ENCODE measurements at regions not wholly inside any gene's neighbourhood (a gene's known extent, or its start where the extent isn't known, plus 50 kb on each side); places are given as distances from the start of the nearest gene placed in this dataset.

DNA sequence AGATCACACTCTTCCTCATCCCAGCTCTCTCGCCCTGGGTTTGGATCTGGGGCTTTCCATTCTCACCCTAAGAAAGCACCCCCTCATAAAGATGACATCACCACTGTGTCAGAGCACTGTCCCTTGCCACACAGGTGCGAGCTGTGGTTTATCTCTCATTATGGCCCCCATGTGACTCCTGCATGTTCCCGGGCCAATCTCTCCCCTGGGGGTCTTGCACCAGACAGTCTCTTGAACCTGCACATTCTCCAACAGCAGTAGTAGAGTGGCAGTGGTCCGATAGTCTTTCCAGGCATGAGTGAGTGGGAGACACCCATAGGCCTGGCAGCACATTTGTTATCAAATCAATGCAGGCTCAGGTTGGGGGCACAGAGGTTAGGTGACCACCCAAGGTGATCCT, 130.5 kb downstream of the HRH4 start:
- Histone ChIP-seq H3K9me1 (ENCODE audit: insufficient read depth, low read length) (peaks cover 5% of the 10 kb centered on the region), H3K27me3 (ENCODE audit: control insufficient read depth, insufficient read depth, low read length) (peaks cover 6% of the 10 kb centered on the region), H2BK5ac (ENCODE audit: low read depth, low read length, poor library complexity, severe bottlenecking) (no peak overlapping the region), H3K9ac (ENCODE audit: low read depth, low read length) (no peak overlapping the region), H2BK15ac (ENCODE audit: low read depth, low read length) (no peak overlapping the region), H3K9me3 (ENCODE audit: control insufficient read depth, insufficient read depth, low read length) (0 out of 2 replicates have a peak, but pooled peaks cover 2% of the 10 kb centered on the region), H3K4me1 (ENCODE audit: control insufficient read depth, insufficient read depth, low read length) (peaks cover 2% of the 10 kb centered on the region; the same call in 1 of the 2 replicates), H3K4me3 (ENCODE audit: insufficient read depth, low read depth, low read length) (no peak overlapping the region), H3K27ac (ENCODE audit: insufficient read depth, low read length) (no peak overlapping the region), H4K8ac (ENCODE audit: low read depth in 2 of 2, low read length in 2 of 2) (no peak overlapping the region), H3K36me3 (ENCODE audit: control insufficient read depth, insufficient read depth, low read length) (no peaks in the 10 kb centered on the region), H3K4ac (ENCODE audit: low read depth, low read length) (no peak overlapping the region), H3K18ac (ENCODE audit: low read depth, low read length) (no peak overlapping the region), H4K20me1 (ENCODE audit: insufficient read depth, low read length) (no peaks in the 10 kb centered on the region), H3K23ac (ENCODE audit: low read depth, low read length) (no peak overlapping the region), H2AK5ac (ENCODE audit: low read depth, low read length) (no peak overlapping the region), H2AK9ac (replicated peaks; ENCODE audit: low read depth, low read length, poor library complexity) (no peak overlapping the region), H2BK20ac (ENCODE audit: low read depth, low read length) (no peak overlapping the region), H4K91ac (ENCODE audit: insufficient read depth, low read depth, low read length) (no peak overlapping the region), H2AFZ (replicated peaks; ENCODE audit: low read length, poor library complexity) (no peak overlapping the region), H4K5ac (ENCODE audit: low read depth, low read length) (no peak overlapping the region), H3K79me1 (ENCODE audit: low read depth in 1 of 2, low read length in 2 of 2) (no peaks in the 10 kb centered on the region), H3K4me2 (ENCODE audit: low read depth, low read length) (no peak overlapping the region), H2BK120ac (ENCODE audit: low read depth, low read length) (no peak overlapping the region), H3K14ac (replicated peaks; ENCODE audit: low read depth, low read length) (no peak overlapping the region), H3K56ac (ENCODE audit: extremely low read depth, insufficient read depth, low read length) (no peak overlapping the region)
- DNase-seq (no peak), ATAC-seq (ENCODE audit: low read depth) (no peak)
- intact Hi-C loops (cut with micrococcal nuclease): no loop called here
- 83% methylated on average over 1 of the region's 4 CpGs; no CpG with 5 or more reads in 1 of the 2 experiments for WGBS, 2 experiments (ENCODE audit: extremely low coverage in 2 of 2, insufficient read length in 1 of 2)
- no TSS peak for BruUV-seq (replicated peaks)
- in situ Hi-C loops (cut with MboI; ENCODE audit: low sequenced_read_pairs): no loop called here
- TF ChIP-seq CEBPB (IDR thresholded peaks at IDR 0.05; ENCODE audit: low read depth, low read length) (no peak), CHD1 (IDR thresholded peaks at IDR 0.05; ENCODE audit: low read depth, low read length) (no peak), POLR2A (IDR thresholded peaks at IDR 0.05; ENCODE audit: low read depth, low read length) (no peak), FOS (IDR thresholded peaks at IDR 0.05; ENCODE audit: low read depth, low read length) (no peak), BHLHE40 (IDR thresholded peaks at IDR 0.05; ENCODE audit: low read depth, low read length) (no peak), MXI1 (IDR thresholded peaks at IDR 0.05; ENCODE audit: borderline replicate concordance, low read depth, low read length) (no peak), NFE2L2 (IDR thresholded peaks at IDR 0.05; ENCODE audit: low read depth, low read length) (no peak), SMC3 (IDR thresholded peaks at IDR 0.05; ENCODE audit: low read depth, low read length) (no peak), MAFK (IDR thresholded peaks at IDR 0.05; ENCODE audit: low read depth, low read length) (no peak), USF2 (IDR thresholded peaks at IDR 0.05; ENCODE audit: low read depth, low read length) (no peak)
- CTCF ChIA-PET: no interaction called here
- POLR2A ChIA-PET (ENCODE audit: unreplicated experiment): no interaction called here
- dilution Hi-C loops (cut with HindIII; ENCODE audit: low sequenced_read_pairs, unreplicated experiment): no loop called here
